ENCODE measurements at regions not wholly inside any gene's neighbourhood (a gene's known extent, or its start where the extent isn't known, plus 50 kb on each side); places are given as distances from the start of the nearest gene placed in this dataset.
A peak's percentile ranks its signal among the peaks of the same experiment; 100 is the strongest.
"Not testable (repeated sequence)": the region's sequence is repeated elsewhere in the genome, so short reads cannot be mapped to it uniquely, and the experiment has no call there.

DNA sequence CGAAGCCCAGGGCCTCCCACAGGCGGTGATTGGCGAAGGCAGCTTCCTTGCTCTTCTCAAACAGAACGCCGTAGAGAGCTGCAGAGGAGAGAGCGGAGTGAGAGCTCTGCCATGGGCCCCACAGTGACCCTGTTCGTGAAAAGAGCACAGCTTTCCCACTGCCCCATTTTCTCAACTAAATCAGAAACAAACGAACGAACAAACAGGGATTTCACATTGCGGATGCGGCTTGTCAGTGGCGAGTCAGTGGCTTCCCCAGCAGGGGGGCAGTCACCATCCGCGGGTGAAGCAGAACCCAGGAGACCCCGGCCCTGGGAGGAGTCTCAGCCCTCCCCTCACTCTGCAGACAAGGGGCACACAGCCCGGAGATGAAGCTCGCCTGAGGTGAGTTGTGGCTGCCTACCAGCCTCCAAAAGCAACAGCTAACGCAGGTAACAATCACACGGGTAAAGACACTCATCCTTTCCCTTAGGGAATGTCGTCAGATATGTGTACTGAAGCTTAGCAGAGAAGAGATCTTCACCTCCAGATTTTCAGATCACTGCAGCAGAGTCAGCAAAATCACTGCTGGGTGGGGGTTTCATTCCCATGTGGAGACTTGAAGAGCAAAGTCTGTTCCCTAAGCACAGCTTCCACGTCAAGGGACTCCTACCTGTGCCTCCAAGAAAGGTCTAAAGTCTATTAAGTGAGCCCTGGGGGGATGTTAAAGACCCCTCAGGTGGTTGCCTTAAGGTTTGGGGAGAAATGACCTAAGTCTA is 51.2 kb upstream of the GPR31 start:
- no peak for DNase-seq

DNA sequence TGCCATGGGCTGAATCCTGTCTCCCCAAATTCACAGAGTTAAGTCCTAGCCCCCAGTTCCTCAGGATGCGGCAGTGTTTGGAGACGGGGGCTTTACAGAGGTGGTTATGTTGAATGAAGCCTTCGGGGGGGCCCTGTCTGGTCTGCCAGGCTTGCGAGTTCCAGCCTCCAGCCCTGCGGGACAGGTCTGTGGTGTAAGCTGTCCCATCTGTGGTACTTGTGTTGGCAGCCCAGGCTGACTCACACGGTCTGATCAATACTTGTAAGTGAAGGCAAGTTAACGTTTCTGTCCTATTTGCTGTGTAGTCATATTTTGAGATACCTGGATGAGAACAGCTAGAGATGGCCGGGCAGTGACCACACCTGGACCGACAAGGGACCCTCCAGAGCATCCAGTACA is 51.8 kb upstream of the GPR31 start:
- DNase-seq, result no peak

DNA sequence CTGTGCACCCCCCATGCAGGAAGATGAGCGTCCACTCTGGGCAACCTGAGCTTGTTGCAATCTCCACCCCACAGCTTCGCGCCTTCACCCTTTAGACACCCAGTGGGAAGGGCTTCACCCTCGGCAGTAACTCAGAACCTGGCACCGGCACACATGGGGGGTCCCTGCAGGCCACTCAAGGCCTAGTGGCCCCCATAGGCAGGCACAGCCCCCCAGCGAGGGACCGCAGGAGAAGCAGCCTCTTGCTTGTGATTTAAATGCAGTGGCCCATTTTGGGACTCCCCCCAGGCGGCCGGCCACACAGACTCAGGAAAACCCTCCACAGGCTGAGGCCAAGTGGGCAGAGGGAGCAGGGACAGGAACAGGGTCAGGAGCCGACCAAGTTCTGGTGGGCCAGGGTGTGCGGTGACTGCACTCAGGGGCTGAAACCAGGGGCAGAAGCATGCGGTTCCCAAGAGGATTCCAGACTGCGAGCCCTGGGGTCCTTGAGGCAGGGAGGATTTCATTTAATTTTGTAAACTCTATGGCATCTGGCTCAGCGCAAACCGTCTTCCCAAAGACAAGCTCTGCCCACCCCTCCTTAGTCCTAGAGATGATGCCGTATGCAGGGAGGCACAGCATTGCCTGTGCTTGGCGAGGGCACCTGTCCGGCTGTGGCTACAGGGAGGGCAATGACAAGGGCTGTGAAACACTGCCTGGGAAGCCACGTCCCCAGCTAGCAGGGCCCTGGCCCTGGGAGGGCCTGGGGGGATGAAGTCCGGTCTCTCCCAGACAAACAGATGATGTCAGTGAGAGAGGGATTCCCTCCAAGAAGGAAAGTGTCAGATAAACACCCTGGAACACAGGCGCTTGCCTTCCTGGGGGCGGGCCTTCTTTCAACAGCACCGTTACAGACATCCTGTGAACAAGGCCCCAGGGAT is 52.9 kb upstream of the GPR31 start:
- DNase-seq, result no peak

GRCh38 chr6:167211295-167211648 is 53.5 kb upstream of the GPR31 start:
- no peak for DNase-seq

- no peak for DNase-seq
Measured at GRCh38 chr6:167211881-167212712, 54.3 kb upstream of the GPR31 start.

- DNase-seq, result no peak
Measured at GRCh38 chr6:167212713-167213005, 54.9 kb upstream of the GPR31 start.

DNA sequence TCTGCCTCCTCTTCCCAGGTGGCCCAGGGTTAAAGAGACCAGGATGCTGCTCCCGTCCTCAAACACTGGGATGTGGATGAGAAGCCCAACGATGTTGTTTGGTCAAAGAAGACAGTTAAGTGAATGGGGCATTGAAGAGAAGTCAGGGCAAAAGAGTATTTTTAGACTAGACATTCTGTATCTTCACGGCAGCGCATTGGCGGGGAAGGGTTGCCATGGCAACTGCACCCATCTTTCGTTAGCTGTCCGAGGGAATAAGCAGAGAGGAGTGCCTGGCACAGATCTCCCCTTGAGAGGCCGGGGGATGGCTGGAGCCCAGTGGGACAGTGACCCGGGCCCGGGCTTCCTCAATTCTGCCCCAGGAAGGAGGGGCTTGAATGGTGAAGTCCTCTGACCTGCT is 56.4 kb upstream of the GPR31 start:
- DNase-seq, result peak in 25 of 51 donors; percentile 4 to 68 (median 29)

DNA sequence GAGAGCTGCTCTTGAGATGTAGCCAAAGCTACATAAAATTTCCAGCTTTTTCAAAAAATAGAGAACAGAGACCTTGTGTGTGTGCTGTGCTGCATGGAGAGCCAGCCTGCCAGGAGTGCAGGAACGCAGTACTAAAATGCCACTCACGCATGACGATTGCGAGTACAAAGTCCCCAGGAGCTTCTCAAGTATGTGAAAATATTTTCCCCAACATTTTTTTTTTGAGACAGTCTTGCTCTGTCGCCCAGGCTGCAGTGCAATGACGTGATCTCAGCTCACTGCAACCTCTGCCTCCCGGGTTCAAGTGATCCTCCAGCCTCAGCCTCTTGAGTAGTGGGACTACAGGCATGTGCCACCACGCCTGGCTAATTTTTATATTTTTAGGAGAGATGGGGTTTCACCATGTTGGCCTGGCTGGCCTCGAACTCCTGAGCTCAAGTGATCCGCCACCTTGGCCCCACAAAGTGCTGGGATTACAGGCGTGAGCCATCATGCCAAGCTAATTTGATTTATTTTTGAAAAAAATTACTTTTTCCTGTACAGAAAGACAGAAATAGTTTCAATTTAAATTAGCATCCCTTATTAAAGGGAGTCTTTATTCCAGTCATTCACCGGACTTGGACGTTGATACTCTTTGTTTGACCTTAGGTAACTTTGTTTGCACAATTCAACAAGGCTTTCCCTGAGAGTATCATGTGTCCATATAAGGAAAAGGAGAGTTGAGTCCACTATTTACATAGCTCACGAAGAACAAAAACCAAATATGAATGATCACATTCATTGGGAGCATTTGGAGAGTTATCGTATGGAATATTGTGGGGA is 57.9 kb upstream of the GPR31 start:
- not testable (repeated sequence) for DNase-seq

GRCh38 chr6:167216390-167217050 is 58.7 kb upstream of the GPR31 start:
- peak in 1 of 51 donors; percentile 3 for DNase-seq

- DNase-seq, result not testable (repeated sequence)
Measured at GRCh38 chr6:167217073-167217472, 59.3 kb upstream of the GPR31 start.

DNA sequence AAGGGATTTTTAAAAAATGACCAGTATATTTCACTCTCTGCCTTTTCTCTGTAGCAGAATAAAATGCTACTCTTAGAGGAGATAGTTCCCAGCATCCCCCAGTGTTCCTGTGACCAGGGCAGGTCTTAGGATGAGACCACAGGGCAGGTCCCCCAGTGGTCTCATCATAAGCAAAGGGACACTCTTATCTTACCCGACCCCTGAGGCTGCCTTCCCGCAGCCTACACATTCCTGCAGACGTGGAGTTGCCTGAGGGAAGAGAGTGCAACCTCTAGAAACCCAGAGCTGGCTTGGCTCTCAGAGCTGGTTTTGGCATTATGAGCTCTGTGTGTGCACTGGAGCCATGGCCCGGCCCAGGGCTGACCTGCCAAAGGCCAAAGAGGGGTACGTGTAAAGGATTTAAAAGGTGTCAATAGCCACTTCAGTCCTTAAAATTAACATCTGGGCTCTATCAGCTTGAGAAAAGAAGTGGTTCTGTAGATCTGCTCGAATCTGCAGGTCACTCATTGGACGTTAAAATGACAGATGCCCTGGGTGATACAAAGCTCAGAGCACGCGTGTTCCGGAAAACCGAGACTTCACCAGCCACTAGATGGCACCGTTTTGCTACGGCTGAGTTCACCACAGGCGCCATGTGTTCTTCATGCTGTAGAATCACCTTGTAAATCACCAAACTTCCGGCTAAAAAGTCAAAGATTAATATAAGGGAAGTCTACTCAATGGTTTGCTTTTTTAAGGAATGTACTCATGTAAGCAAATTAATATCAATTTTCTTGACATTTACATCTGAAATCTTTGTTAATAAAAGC is 60.4 kb upstream of the GPR31 start:
- peak in 6 of 51 donors; percentile 5 to 32 (median 9) for DNase-seq

- not testable (repeated sequence) for DNase-seq
Measured at GRCh38 chr6:167219079-167219478, 61.3 kb upstream of the GPR31 start.

DNA sequence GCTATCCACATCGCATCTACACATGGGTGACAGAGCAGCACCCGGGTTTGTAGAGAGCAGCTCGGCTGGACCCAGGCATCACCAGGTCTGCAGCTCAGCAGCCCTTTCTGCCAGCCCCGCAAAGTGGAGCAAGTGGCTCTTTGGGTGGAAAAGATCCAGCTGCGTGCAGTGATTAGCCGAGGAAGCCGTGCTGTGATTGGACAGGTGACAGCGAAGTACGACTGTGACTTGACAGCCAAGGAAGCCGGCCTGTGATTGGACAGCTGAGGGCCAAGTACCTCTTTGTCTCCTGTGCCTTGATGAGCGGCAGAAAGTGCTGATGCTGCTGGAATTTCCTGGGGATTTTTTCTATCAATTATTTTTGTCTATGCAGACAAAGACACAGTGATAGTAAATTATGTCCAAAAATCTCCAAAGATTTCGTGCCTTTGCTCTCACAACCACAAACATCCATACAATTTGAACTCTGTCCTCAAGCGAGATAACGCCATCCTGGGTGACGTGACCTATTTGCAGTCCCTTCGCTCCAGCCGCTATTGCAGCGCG is 62.3 kb upstream of the GPR31 start:
- DNase-seq, result peak in 10 of 51 donors; percentile 11 to 55 (median 15)

- DNase-seq, result no peak
Measured at GRCh38 chr6:167221400-167222201, 63.8 kb upstream of the GPR31 start.

DNA sequence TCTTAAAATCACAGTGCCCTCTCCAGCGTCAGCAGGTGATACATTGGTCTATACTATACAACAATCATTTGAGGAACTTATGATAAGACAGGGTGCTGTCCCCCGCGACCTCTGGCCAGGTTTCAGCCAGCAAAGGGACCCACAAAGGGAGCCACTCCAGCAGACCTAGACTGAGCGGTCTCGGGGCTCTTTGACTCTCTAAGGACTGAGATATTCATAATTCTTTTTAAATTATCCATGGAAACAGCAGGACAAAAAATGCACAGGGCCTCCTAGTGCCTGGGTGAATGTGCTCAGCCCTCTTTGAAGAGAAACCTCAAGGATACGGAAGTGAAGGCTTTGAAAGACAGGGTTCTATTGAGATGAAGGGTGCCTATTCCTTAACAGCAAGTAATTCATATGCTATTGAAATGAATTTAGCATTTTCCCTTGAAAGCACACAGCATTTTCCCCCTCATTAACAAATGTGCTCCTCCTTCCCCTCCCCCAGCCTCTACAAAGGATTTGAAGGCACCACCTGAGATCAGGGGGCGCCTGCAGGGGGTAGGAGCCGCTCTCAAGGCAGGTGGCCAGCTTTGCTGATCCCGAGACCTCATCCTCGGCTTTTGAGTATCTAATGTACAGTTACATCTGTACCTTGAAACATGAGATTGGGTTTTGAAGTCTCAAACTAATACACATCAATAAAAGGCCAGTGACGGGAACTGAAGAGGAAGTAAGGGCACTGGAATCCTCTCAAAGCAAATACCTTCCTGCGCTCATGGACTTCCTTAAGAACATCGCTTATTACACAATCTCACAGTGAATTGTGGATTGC is 65.3 kb upstream of the UNC93A start:
- DNase-seq, result not testable (repeated sequence)

- no peak for DNase-seq
Measured at GRCh38 chr6:167226383-167226685, 64.8 kb upstream of the UNC93A start.

GRCh38 chr6:167226791-167227190 is 64.3 kb upstream of the UNC93A start:
- no peak for DNase-seq

- DNase-seq, result no peak
Measured at GRCh38 chr6:167227984-167228383, 63.1 kb upstream of the UNC93A start.

All from hypothalamus (tissue), 51 donors.